HPDE6-E6E7 (cell line): ENCODE measurements at regions not wholly inside any gene's neighbourhood (a gene's known extent, or its start where the extent isn't known, plus 50 kb on each side); places are given as distances from the start of the nearest gene placed in this dataset.
"Not testable (repeated sequence)": the region's sequence is repeated elsewhere in the genome, so short reads cannot be mapped to it uniquely, and the experiment has no call there.

Experiments
- DNase-seq: peaks from one replicate; pipeline ENCODE4 v3.0.0; 2011; ENCODE audit warnings: missing footprints; ENCODE audit errors: extremely low spot score

GRCh38 chr4:72677886-72678285 lies 108.9 kb upstream of the ADAMTS3 start:
- no peak for DNase-seq

DNA sequence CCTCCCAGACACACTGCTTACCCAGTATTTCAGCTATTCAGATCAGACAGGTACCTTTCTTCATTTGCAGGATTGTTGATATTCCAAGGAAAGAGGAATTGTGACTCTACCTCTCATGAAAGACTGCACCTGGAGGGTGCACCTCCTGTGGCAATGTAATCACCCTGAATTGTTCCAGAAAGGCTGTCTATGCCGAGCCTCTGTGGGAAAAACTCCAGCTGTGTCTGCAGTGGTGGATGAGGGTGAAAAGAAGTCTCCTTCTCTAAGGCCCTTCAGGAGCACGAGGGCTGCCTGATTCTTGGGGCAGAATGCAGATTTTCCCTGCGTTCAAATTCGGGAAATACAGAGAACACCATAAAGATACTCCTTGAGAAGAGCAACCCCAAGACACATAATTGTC lies 108.2 kb upstream of the ADAMTS3 start:
- DNase-seq, result no peak

- no peak for DNase-seq
Observed at GRCh38 chr4:72671980-72672379, 103.0 kb upstream of the ADAMTS3 start.

DNA sequence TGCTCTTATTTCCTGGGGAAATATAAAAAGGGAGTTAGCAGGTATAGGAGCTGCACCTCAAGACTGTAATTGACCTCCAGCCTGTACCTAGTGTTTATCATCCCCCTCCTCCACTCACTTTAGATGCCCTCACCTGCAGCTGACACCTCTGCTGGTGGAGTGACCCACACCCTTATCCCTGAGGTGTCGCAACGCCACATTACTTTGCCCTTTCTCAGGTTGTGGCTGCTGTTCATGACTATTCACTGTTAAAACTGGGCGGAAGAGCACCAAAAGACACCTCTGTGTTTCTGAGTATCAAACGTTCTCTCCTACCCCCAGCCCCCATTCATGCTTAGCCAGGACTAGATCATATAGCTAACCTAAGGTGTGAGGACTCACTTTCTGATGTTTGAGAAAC lies 101.5 kb upstream of the ADAMTS3 start:
- DNase-seq, result no peak

DNA sequence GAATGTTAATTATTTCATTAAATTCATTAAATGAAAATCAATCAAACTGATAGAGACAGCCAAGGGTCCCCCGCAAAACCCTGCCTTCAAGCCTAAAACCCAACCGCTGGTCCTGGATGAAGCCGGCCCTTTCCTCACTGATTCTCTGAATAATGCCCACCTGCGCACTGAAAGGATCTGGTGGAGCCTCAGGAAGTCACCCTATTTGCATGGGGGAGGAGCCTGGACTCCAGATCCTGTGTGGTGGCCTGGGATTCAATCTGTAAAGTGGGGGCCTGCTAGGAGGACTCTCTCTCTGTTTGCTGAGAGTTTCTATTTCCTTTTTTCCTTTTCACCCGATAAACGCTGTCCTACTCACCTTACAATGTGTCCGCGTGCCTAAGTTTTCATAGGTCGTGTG lies 97.9 kb upstream of the ADAMTS3 start:
- no peak for DNase-seq

- no peak for DNase-seq
Observed at GRCh38 chr4:72665171-72665968, 96.3 kb upstream of the ADAMTS3 start.

DNA sequence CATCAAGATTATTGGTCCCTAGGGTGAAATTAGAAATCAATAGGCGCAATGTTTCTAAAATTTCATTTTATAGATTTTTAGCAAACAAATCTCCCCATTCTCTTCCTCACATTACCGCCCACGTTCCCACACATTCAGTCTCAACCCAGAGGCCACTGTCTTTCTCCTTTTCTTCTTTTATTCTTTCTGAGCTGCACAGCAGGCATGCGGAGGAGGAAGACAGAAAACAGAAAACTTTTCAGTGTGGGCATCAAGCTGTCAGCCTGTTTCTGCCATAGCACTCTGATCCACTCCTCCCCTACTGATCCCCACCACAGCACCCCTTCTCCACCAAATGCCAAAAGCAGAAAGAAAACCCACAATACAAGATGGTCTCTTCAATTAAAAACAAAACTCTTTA lies 94.8 kb upstream of the ADAMTS3 start:
- DNase-seq, result no peak

DNA sequence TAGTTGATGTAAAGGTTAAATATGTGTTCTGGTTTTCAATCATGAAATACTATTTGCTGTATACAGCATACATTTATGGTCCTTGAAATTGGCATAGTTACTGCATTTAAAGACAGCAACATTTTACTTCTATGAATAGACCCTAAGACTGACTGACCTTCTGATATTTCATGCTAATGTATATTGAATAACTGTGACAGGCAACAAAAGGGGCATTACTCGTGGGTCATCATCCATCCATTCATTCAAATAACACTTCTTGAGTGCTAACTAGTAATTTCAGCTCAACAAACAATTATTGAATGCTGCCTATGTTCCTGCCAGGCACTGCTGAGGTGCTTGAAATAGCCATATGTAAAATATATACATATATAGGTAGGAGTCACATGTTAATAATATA lies 92.8 kb upstream of the ADAMTS3 start:
- no peak for DNase-seq

DNA sequence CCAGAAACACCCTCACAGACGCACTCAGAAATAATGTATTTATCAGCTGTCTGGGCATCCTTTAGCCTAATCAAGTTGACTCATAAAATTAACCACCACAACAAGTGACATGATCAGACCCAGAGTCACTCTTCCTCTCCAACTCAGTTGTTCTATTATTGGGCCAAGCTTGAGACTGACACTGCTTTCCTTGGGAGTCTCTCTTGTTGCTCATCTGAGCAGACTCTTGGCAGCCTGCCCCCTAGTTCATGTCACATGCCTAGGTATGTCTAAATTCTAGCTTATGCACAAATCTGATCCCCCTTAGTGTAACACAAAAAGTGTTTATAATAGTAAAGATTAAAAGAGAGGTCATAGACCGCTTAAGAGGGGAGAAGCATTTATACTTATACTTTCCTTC lies 72.6 kb upstream of the ADAMTS3 start:
- no peak for DNase-seq

- not testable (repeated sequence) for DNase-seq
Observed at GRCh38 chr4:72636866-72637265, 67.8 kb upstream of the ADAMTS3 start.

DNA sequence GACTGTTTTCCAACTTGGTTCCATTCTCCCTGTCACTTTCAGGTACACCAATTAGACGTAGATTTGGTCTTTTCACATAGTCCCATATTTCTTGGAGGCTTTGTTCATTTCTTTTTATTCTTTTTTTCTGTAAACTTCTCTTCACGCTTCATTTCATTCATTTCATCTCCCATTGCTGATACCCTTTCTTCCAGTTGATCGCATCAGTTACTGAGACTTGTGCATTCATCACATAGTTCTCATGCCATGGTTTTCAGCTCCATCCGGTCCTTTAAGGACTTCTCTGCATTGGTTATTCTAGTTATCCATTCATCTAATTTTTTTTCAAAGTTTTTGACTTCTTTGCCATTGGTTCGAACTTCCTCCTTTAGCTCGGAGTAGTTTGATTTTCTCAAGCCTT lies 66.9 kb upstream of the ADAMTS3 start:
- DNase-seq, result not testable (repeated sequence)

DNA sequence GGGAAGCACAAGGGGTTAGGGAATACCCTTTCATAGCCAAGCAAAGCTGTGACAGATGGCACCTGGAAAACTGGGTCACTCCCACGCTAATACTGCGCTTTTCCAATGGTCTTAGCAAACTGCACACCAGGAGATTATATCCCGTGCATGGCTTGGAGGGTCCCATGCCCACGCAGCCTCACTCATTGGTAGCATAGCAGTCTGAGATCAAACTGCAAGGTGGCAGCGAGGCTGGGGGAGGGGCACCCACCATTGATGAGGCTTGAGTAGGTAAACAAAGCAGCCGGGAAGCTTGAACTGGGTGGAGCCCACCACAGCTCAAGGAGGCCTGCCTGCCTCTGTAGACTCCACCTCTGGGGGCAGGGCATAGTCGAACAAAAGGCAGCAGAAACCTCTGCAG lies 63.2 kb upstream of the ADAMTS3 start:
- not testable (repeated sequence) for DNase-seq

DNA sequence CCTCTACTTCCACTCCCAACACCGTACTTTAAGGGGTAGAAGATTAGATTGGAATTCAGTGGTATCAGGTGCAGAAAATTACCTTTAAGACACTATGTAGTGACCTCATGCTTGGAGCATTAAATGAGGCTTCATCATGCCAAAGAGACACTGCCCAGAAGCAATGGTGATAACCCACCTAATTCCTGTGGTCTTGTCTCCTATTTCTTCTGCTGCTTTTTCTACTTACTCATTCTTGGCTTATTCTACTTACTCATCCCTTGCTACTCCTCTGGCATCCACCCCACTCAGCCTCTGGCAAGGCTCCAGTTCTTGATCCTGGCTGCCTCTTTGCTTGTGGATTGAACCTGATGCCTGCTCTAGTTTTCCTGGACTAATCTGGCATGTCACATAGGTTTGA lies 62.3 kb upstream of the ADAMTS3 start:
- peak; percentile 93 for DNase-seq

DNA sequence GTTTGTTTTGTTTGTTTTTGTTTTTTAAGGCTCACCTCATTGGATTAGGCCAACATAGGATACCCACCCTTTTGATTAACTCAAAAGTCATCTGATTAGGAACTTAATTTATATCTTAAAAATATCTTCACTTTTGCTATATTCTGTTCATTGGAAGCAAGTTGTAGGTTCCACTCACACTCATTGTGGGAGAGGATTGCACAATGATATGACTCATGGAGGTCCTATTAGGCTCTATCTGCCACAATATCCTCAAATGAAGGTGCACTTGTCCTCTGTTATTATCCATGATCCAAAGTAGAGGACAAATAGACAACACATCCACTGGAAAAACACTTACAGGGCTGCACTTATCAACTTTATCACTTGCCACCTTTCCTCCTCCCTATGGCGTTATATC lies 60.5 kb upstream of the ADAMTS3 start:
- peak; percentile 16 for DNase-seq

DNA sequence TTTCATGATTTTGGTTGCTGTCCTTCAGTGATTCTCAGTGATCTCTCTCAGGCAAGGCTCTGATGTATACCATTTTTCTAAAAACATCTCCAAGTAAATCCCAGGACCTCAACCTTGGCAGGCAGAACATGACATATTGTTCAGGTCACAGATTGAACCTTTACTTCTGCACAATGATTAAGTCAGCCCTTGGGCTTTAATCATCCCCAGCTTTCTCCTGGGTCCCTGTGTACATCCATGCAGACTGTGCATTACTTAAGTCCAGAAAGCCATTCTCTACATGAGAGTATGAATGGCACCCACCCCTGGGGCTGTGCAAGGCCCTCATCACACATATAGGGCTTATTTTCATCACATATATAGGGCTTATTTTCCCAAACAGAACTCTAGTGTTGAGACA lies 58.7 kb upstream of the ADAMTS3 start:
- DNase-seq, result no peak
